Thoracic aorta (tissue), 2 donors: ENCODE measurements at regions not wholly inside any gene's neighbourhood (a gene's known extent, or its start where the extent isn't known, plus 50 kb on each side); places are given as distances from the start of the nearest gene placed in this dataset.

Experiments used
- ATAC-seq: fragments of 150-250 bp; one replicate; pipeline ENCODE4 v1.8.0; 2017; ENCODE audit warnings: low read depth; ENCODE audit not compliant: insufficient number of reproducible peaks, low FRiP score
- DNase-seq: peaks from one replicate; pipeline ENCODE4 v3.0.0-alpha.2; 2020; ENCODE audit warnings: low spot score
- H3K27ac ChIP-seq, 2 donors: fragments of 200-600 bp; sonication (generic); 1 replicate in 1 of 2; 2 replicates in 1 of 2; pipeline ENCODE4 v1.5.1; 2016; ENCODE audit warnings: mild to moderate bottlenecking in 2 of 2, moderate library complexity in 2 of 2
- H3K27me3 ChIP-seq: fragments of 200-600 bp; sonication (generic); replicated peaks from 2 replicates; pipeline ENCODE4 v1.6.0; 2016; ENCODE audit warnings: mild to moderate bottlenecking; ENCODE audit not compliant: insufficient read depth
- H3K36me3 ChIP-seq: fragments of 200-600 bp; sonication (generic); one replicate; pipeline ENCODE4 v1.5.1; 2016
- H3K4me1 ChIP-seq, 2 donors: fragments of 200-600 bp; sonication (generic); 1 replicate in 1 of 2; 2 replicates in 1 of 2; pipeline versions ENCODE4 v1.5.1 to v1.6.0; 2016; ENCODE audit warnings: low read depth in 2 of 2, mild to moderate bottlenecking in 1 of 2; ENCODE audit not compliant: control insufficient read depth in 1 of 2
- H3K4me3 ChIP-seq: fragments of 200-600 bp; sonication (generic); 2 replicates; pipeline ENCODE4 v1.5.1; 2016; ENCODE audit warnings: mild to moderate bottlenecking
- H3K9me3 ChIP-seq: fragments of 200-600 bp; sonication (generic); 2 replicates; pipeline ENCODE4 v1.5.1; 2016
- CTCF ChIP-seq: fragments of 200-600 bp; sonication (generic); IDR thresholded peaks from one replicate; pipeline ENCODE4 v1.5.1; 2019; ENCODE audit warnings: antibody characterized with exemption

- no peaks in the 10 kb centered on the region for H3K36me3 ChIP-seq
- no peak overlapping the region for H3K4me3 ChIP-seq
- no peaks in the 10 kb centered on the region for H3K27me3 ChIP-seq
- TF ChIP-seq CTCF: no peak
- ATAC-seq (no peak), DNase-seq (no peak)
- H3K9me3 ChIP-seq: no peaks in the 10 kb centered on the region
- no peaks in the 10 kb centered on the region for H3K4me1 ChIP-seq
- H3K27ac ChIP-seq: no peak overlapping the region
These were observed 727.1 kb upstream of the KLHL1 start for GRCh38 chr13:70835371-70835770.

GRCh38 chr13:70829748-70830147 is 721.5 kb upstream of the KLHL1 start:
- H3K4me3 ChIP-seq: no peak overlapping the region
- ATAC-seq (no peak), DNase-seq (no peak)
- H3K27ac ChIP-seq: no peak overlapping the region
- no peaks in the 10 kb centered on the region for H3K36me3 ChIP-seq
- no peak for TF ChIP-seq CTCF
- no peaks in the 10 kb centered on the region for H3K4me1 ChIP-seq
- no peaks in the 10 kb centered on the region for H3K9me3 ChIP-seq
- H3K27me3 ChIP-seq: no peaks in the 10 kb centered on the region

GRCh38 chr13:70817576-70817975 is 709.3 kb upstream of the KLHL1 start:
- no peak overlapping the region for H3K4me3 ChIP-seq
- no peak for DNase-seq
- no peaks in the 10 kb centered on the region for H3K36me3 ChIP-seq
- H3K9me3 ChIP-seq: no peaks in the 10 kb centered on the region
- no peak for ATAC-seq
- no peaks in the 10 kb centered on the region for H3K27me3 ChIP-seq
- TF ChIP-seq CTCF: no peak
- no peak overlapping the region for H3K27ac ChIP-seq
- no peaks in the 10 kb centered on the region for H3K4me1 ChIP-seq

GRCh38 chr13:70816853-70817252 is 708.6 kb upstream of the KLHL1 start:
- Histone ChIP-seq H3K36me3 (no peaks in the 10 kb centered on the region), H3K27ac (no peak overlapping the region), H3K4me1 (no peaks in the 10 kb centered on the region), H3K27me3 (no peaks in the 10 kb centered on the region), H3K9me3 (no peaks in the 10 kb centered on the region), H3K4me3 (no peak overlapping the region)
- no peak for TF ChIP-seq CTCF
- DNase-seq (no peak), ATAC-seq (no peak)

GRCh38 chr13:70814684-70815083 is 706.4 kb upstream of the KLHL1 start:
- Histone ChIP-seq H3K36me3 (no peaks in the 10 kb centered on the region), H3K27ac (no peak overlapping the region), H3K27me3 (no peaks in the 10 kb centered on the region), H3K9me3 (no peaks in the 10 kb centered on the region), H3K4me3 (no peak overlapping the region), H3K4me1 (no peaks in the 10 kb centered on the region)
- ATAC-seq (no peak), DNase-seq (no peak)
- TF ChIP-seq CTCF: no peak
